GM11168 (cell line): ENCODE measurements at regions not wholly inside any gene's neighbourhood (a gene's known extent, or its start where the extent isn't known, plus 50 kb on each side); places are given as distances from the start of the nearest gene placed in this dataset.

Source experiments
- in situ Hi-C: fragments of 300-500 bp; cut with MboI; formaldehyde crosslinking; loops from one replicate; pipeline ENCODE4 v1.12.0; 2022; ENCODE audit warnings: low sequenced_read_pairs; ENCODE audit not compliant: unreplicated experiment

- in situ Hi-C loops: no loop called here
These were observed 193.2 kb upstream of the TNP1 start for GRCh38 chr2:217052856-217053577.

GRCh38 chr2:217051416-217051815 lies 191.6 kb upstream of the TNP1 start:
- in situ Hi-C loops: no loop called here

GRCh38 chr2:217049956-217050355 lies 190.1 kb upstream of the TNP1 start:
- in situ Hi-C loops: no loop called here

GRCh38 chr2:217049422-217049821 lies 189.6 kb upstream of the TNP1 start:
- in situ Hi-C loops: no loop called here

DNA sequence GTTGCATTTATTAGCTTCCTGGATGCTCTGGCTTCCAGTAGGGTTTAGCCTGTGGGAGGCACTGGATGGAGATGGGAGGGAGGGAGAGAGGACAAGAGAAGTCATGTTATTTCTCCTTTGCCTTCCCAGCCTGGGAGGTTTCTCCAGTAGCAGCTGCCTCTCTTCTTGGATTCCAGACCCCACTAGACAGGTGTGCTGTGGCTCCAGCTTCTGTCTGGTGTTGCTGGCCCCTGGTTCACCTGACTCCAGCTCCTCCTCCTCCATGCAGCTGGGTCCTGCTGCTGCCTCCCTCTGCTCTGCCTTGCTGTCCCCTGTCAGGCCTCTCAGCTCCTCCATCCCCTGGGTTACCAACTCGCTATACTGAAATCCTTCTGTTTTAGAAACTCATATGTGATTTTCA lies 188.9 kb upstream of the TNP1 start:
- in situ Hi-C loops: no loop called here

DNA sequence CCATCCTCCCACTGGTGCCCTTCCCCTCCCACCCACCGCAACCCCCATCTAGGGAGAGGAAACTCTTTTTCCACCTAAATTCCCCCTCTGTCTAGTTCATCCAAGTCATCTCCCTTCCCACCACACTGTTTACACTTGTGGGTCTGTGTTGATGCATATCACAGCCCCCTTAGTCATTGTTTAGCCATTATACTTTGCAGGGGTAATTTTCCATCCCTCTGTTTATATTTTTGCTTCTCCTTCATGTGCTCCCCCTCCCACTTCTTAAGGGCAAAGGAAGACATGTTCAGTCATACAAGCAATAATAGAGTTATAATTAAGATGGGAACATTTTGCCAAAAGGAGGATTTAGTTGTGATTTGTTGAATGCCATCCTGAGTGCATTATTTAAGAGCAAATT lies 187.8 kb upstream of the TNP1 start:
- in situ Hi-C loops: no loop called here

GRCh38 chr2:217047209-217047608 lies 187.3 kb upstream of the TNP1 start:
- in situ Hi-C loops: no loop called here

DNA sequence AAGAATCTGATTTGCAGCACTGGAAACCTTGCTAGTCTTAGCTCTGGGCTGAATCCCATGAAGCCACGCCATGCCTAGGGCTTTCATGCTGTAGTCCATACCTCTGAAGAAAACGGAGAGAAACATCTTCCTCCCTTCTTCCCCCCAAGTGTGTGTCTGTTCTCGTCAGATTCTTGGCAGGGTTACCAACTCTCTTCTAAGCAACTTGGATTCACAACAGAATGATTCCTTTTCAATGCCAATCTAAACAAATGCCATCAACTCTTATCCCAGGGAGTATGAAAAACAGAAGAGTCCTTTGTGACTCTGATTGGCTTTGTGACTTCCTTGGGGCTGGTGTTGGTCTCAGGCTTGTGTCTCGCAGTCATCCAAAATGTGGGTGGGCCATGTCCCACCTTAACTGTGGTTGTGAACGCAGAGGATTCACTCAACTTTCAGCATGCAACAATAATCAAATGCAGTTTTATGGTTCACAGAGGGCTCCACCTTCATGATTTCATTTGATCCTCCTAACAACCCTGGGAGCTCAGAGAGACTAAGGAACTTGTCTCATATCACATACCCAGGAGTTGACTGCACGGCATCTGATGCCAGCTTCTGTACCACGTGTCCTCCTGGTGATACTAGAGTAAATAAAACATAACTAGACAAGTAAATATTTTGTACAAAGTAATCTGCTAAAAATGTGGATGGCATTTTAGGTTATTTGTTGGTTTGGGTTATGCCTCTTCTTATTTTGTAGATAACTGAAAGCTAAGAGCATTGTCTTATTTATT lies 186.0 kb upstream of the TNP1 start:
- in situ Hi-C loops: no loop called here

DNA sequence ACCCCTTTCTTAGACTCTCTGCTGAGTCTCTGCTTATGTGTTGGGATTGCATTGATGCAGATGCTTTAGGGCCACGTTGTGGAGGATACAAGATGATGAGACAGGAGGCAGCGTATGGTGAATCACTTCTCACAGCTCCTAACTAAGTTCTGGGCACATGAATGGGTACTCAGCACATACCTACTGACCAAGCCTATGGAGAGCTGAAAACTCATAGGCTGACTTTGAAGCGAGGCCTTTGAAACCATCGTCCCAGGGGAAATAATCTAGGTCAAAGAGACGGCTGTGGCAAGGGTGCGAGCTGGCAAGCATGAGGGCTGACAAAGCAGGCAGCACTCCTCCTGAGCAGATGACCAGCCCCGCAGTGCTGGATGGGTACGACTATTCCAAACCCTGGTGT lies 180.2 kb upstream of the TNP1 start:
- in situ Hi-C loops: no loop called here

- in situ Hi-C loops: no loop called here
These were observed 178.1 kb upstream of the TNP1 start for GRCh38 chr2:217038001-217038400.

GRCh38 chr2:217037353-217037752 lies 177.5 kb upstream of the TNP1 start:
- in situ Hi-C loops: no loop called here

DNA sequence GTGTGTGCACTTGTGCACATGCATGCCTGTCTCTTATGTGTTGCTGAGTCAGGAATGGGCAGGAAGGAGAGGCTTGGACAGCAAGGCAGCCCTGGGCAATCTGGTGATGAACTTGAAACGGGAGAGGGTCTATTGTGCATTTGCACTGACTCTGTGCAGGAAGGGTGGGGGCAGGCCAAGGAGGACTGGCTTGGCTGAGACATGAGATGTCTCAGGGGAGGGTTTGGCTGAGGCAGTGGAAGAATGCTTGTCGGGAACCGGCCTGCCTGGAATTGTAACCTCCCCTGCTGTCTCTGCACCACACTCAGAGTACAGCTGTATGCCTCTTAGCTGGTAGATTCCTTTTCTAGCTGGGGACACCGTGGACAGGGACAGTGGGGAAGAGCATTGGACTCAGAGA lies 176.1 kb upstream of the TNP1 start:
- in situ Hi-C loops: no loop called here

DNA sequence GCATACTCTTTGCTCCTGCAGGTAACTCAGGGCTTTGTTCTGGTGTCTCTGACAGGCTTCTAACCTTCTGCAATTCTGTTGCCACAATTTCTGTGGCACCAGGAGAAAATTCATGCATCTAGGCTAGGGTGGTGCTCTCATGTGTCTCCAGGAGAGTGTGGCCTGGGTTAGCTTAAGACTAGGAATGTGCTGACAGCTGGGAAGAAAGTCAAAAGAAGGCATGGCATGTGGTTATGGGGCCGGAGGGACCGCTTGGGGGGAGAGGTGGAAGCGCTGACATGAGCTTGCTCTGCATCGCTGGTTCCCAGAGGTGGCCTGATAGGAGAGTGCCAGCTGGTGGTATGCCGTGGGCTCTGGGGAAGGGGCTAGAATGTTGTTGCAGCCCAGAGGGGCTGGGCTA lies 173.3 kb upstream of the TNP1 start:
- in situ Hi-C loops: no loop called here

DNA sequence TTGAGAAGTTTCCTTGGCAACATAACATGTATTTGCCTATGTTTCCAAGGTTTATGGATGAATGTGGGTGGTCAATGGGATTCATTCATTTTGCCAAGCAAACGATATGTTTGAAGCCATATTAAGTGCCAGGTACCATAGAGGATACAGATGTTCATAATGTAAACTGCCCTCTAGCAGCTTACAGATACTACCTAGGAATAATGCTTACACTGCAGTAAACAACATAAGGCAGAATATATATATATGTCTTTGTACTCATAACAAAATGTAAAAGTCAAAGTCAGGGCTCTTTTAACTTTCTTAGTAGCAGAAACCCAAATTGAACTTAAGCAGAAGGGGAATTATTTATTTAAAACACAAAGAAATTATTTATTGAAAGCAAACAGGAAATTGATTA lies 171.6 kb upstream of the TNP1 start:
- in situ Hi-C loops: no loop called here

DNA sequence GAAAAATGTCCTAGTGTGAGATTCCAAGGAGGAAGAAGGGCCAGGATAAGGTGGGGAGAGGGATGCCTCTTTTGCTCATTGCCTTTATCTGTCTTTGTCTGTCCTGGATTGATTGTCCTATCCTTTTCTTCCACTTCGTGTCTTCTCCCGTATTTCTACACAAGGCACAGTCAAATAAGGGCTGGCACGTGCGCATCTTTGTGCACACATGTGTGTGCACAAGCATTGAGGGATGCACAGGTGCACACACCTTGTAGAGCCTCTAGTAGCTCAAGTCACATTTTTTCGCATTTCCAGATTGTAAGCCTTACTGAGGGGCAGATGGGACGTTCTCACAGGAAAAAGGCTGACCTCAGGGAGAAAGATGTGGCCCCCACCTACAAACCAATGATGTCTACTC lies 170.2 kb upstream of the TNP1 start:
- in situ Hi-C loops: no loop called here

DNA sequence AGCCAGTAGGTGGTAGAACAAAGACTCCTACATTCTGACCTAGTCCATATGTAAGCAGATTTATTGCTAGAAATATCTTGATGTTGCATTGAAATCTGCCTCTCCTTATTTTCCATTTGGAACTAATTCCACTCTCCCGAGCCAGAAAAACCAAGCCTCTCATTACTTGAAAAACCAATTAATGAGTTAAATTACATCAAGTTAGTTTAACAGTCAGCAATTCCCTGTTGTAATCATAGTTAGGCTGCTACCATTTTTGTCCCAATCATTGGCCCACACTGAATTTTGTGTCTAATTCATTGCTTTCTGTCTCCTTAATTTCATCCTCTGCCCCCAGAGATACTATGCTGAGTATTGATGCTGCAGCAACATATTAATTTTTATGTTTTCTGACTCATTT lies 168.3 kb upstream of the TNP1 start:
- in situ Hi-C loops: no loop called here

DNA sequence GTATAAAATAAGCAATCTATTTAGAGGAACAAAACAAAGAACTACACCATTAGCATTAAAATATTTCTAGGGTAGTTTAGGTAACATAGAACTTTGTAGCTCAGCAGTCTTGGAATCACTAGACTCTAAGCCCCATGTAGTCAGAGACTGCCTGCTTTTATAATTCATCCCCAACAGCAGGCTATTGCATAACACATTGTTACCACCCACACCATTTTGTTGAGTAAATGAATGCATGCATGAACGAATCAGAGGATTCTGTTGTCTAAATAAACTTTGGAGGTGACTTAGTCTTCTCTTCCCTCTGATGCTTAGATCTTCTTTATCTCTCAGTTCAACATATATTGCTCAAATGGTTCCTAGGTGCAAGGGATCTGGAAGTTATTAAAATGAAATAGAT lies 167.6 kb upstream of the TNP1 start:
- in situ Hi-C loops: no loop called here

- in situ Hi-C loops: no loop called here
These were observed 166.7 kb upstream of the TNP1 start for GRCh38 chr2:217026569-217026968.

DNA sequence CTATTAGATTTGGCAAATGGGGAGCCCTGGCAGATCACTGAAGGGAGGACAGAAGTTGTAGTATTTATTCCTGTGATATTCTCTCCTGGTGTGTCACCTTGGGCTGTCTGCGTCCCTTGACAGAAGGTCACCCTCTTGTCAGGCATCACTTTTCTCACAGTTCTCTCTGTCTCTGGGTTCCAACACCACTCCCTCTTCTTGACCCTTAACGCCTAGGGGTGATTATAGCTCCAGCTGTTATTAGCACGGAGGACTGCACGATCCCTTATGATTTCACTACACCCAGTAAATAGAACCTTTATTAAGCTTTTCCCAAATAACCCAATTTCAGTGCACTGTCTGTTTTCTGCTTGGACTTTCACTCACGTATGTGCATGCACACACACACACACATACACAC lies 166.3 kb upstream of the TNP1 start:
- in situ Hi-C loops: no loop called here

DNA sequence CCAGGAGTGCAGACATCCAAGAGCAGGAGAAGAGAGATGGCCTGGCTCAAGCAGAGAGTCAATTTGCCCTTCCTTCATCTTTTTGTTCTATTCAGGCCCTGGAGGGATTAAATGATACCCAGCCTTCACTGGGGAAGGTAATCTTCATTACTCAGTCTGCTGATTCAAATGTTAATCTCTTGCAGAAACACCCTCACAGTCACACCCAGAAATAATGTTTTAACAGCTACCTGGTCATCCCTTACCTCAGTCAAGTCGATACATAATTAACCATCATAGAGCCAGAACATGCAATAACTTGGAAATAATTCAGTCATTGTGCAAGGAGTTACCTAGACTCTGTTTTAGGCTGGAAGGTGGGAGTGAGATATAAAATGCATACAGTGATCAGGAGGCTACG lies 163.7 kb upstream of the TNP1 start:
- in situ Hi-C loops: no loop called here

GRCh38 chr2:217017456-217018252 lies 157.8 kb upstream of the TNP1 start:
- in situ Hi-C loops: no loop called here
